IgD-negative memory B cell (primary cell): ENCODE measurements at regions not wholly inside any gene's neighbourhood (a gene's known extent, or its start where the extent isn't known, plus 50 kb on each side); places are given as distances from the start of the nearest gene placed in this dataset.

Experiments
- H3K27ac Mint-ChIP-seq, 3 donors: one replicate each; pipeline ENCODE4 v1.8.0; 2020 to 2022; ENCODE audit warnings: mild to moderate bottlenecking in 3 of 3, mixed read lengths in 3 of 3, moderate library complexity in 1 of 3
- H3K27me3 Mint-ChIP-seq: one replicate; pipeline ENCODE4 v1.8.0; 2021; ENCODE audit warnings: mixed read lengths
- H3K36me3 Mint-ChIP-seq: one replicate; pipeline ENCODE4 v1.8.0; 2020; ENCODE audit warnings: mild to moderate bottlenecking, mixed read lengths
- H3K4me1 Mint-ChIP-seq, 3 donors: one replicate each; pipeline ENCODE4 v1.8.0; 2020 to 2022; ENCODE audit warnings: mixed read lengths in 3 of 3, mild to moderate bottlenecking in 1 of 3
- H3K4me3 Mint-ChIP-seq, 4 donors: one replicate each; pipeline ENCODE4 v1.8.0; 2020 to 2022; ENCODE audit warnings: mild to moderate bottlenecking in 4 of 4, mixed read lengths in 4 of 4, moderate library complexity in 3 of 4
- H3K9me3 Mint-ChIP-seq, 3 donors: one replicate each; pipeline ENCODE4 v1.8.0; 2020 to 2021; ENCODE audit warnings: mixed read lengths in 3 of 3, mild to moderate bottlenecking in 1 of 3

- Mint-ChIP-seq H3K27me3 (no peaks in the 10 kb centered on the region), H3K9me3 (peaks cover 0 to 13% (median 3%) of the 10 kb centered on the region in 3 donors), H3K4me1 (peaks cover 0 to 1% (median 0%) of the 10 kb centered on the region in 3 donors), H3K4me3 (no peak overlapping the region), H3K36me3 (no peaks in the 10 kb centered on the region), H3K27ac (no peak overlapping the region)
Observed at GRCh38 chr14:44297437-44297836, 209.6 kb downstream of the FSCB start.

- Mint-ChIP-seq H3K9me3 (peaks cover 0 to 4% (median 3%) of the 10 kb centered on the region in 3 donors), H3K27me3 (no peaks in the 10 kb centered on the region), H3K4me3 (no peak overlapping the region), H3K27ac (no peak overlapping the region), H3K36me3 (no peaks in the 10 kb centered on the region), H3K4me1 (no peaks in the 10 kb centered on the region)
Observed at GRCh38 chr14:44291366-44291915, 215.6 kb downstream of the FSCB start.

- H3K27ac Mint-ChIP-seq, result no peak overlapping the region
- H3K36me3 Mint-ChIP-seq, result no peaks in the 10 kb centered on the region
- H3K4me3 Mint-ChIP-seq, result no peak overlapping the region
- H3K4me1 Mint-ChIP-seq, result no peaks in the 10 kb centered on the region
- H3K27me3 Mint-ChIP-seq, result no peaks in the 10 kb centered on the region
- no peaks in the 10 kb centered on the region for H3K9me3 Mint-ChIP-seq
Observed at GRCh38 chr14:44287858-44288257, 219.2 kb downstream of the FSCB start.

GRCh38 chr14:44286201-44286600, 220.9 kb downstream of the FSCB start:
- no peak overlapping the region for H3K27ac Mint-ChIP-seq
- no peaks in the 10 kb centered on the region for H3K27me3 Mint-ChIP-seq
- no peaks in the 10 kb centered on the region for H3K36me3 Mint-ChIP-seq
- H3K4me1 Mint-ChIP-seq, result no peaks in the 10 kb centered on the region
- H3K9me3 Mint-ChIP-seq, result peaks cover 0 to 2% (median 2%) of the 10 kb centered on the region in 3 donors
- H3K4me3 Mint-ChIP-seq, result no peak overlapping the region

- Mint-ChIP-seq H3K27me3 (no peaks in the 10 kb centered on the region), H3K36me3 (no peaks in the 10 kb centered on the region), H3K4me3 (no peak overlapping the region), H3K27ac (no peak overlapping the region), H3K9me3 (peaks cover 0 to 2% (median 2%) of the 10 kb centered on the region in 3 donors), H3K4me1 (no peaks in the 10 kb centered on the region)
Observed at GRCh38 chr14:44283836-44284235, 223.2 kb downstream of the FSCB start.

- Mint-ChIP-seq H3K4me1 (no peaks in the 10 kb centered on the region), H3K27ac (no peak overlapping the region), H3K36me3 (no peaks in the 10 kb centered on the region), H3K9me3 (peaks cover 0 to 3% (median 2%) of the 10 kb centered on the region in 3 donors), H3K4me3 (no peak overlapping the region), H3K27me3 (no peaks in the 10 kb centered on the region)
Observed at GRCh38 chr14:44279357-44279756, 227.7 kb downstream of the FSCB start.

- Mint-ChIP-seq H3K27me3 (no peaks in the 10 kb centered on the region), H3K36me3 (no peaks in the 10 kb centered on the region), H3K4me3 (no peak overlapping the region), H3K27ac (no peak overlapping the region), H3K9me3 (peaks cover 0 to 4% (median 3%) of the 10 kb centered on the region in 3 donors), H3K4me1 (no peaks in the 10 kb centered on the region)
Observed at GRCh38 chr14:44271637-44272036, 235.4 kb downstream of the FSCB start.

- no peaks in the 10 kb centered on the region for H3K4me1 Mint-ChIP-seq
- no peak overlapping the region for H3K27ac Mint-ChIP-seq
- no peaks in the 10 kb centered on the region for H3K36me3 Mint-ChIP-seq
Observed at GRCh38 chr14:44271006-44271405, 236.1 kb downstream of the FSCB start.

GRCh38 chr14:44265246-44265645, 241.8 kb downstream of the FSCB start:
- Mint-ChIP-seq H3K4me1 (no peaks in the 10 kb centered on the region), H3K27ac (no peak overlapping the region), H3K36me3 (no peaks in the 10 kb centered on the region), H3K9me3 (peaks cover 4 to 19% (median 4%) of the 10 kb centered on the region in 3 donors), H3K27me3 (no peaks in the 10 kb centered on the region), H3K4me3 (no peak overlapping the region)

More at GRCh38 chr14:44271006-44271405, 236.1 kb downstream of the FSCB start:
- no peak overlapping the region for H3K4me3 Mint-ChIP-seq
- no peaks in the 10 kb centered on the region for H3K27me3 Mint-ChIP-seq
- H3K9me3 Mint-ChIP-seq, result peaks cover 0 to 4% (median 3%) of the 10 kb centered on the region in 3 donors

GRCh38 chr14:44215660-44216059, 291.4 kb downstream of the FSCB start:
- Mint-ChIP-seq H3K4me3 (no peak overlapping the region), H3K9me3 (peaks cover 2 to 12% (median 4%) of the 10 kb centered on the region in 3 donors), H3K27me3 (no peaks in the 10 kb centered on the region), H3K36me3 (no peaks in the 10 kb centered on the region), H3K4me1 (no peaks in the 10 kb centered on the region), H3K27ac (no peak overlapping the region)

- Mint-ChIP-seq H3K4me3 (no peak overlapping the region), H3K27ac (no peak overlapping the region), H3K4me1 (no peaks in the 10 kb centered on the region), H3K36me3 (no peaks in the 10 kb centered on the region), H3K27me3 (no peaks in the 10 kb centered on the region), H3K9me3 (peaks cover 4 to 6% (median 6%) of the 10 kb centered on the region in 3 donors)
Observed at GRCh38 chr14:44211718-44212117, 295.4 kb downstream of the FSCB start.

GRCh38 chr14:44204061-44204835, 302.8 kb downstream of the FSCB start:
- Mint-ChIP-seq H3K27me3 (no peaks in the 10 kb centered on the region), H3K4me1 (no peaks in the 10 kb centered on the region), H3K9me3 (peaks cover 0 to 4% (median 0%) of the 10 kb centered on the region in 3 donors), H3K27ac (no peak overlapping the region), H3K36me3 (peaks cover 1% of the 10 kb centered on the region), H3K4me3 (no peak overlapping the region)

- Mint-ChIP-seq H3K4me1 (no peaks in the 10 kb centered on the region), H3K27ac (no peak overlapping the region), H3K36me3 (no peaks in the 10 kb centered on the region), H3K4me3 (no peak overlapping the region), H3K27me3 (no peaks in the 10 kb centered on the region), H3K9me3 (peaks cover 3 to 6% (median 4%) of the 10 kb centered on the region in 3 donors)
Observed at GRCh38 chr14:44180975-44181374, 326.1 kb downstream of the FSCB start.

GRCh38 chr14:44170556-44170955, 336.5 kb downstream of the FSCB start:
- H3K27ac Mint-ChIP-seq, result no peak overlapping the region
- no peak overlapping the region for H3K4me3 Mint-ChIP-seq
- H3K27me3 Mint-ChIP-seq, result no peaks in the 10 kb centered on the region
- H3K4me1 Mint-ChIP-seq, result no peaks in the 10 kb centered on the region
- no peaks in the 10 kb centered on the region for H3K36me3 Mint-ChIP-seq
- peaks cover 2 to 12% (median 8%) of the 10 kb centered on the region in 3 donors for H3K9me3 Mint-ChIP-seq

GRCh38 chr14:44170101-44170500, 337.0 kb downstream of the FSCB start:
- peaks cover 2 to 11% (median 8%) of the 10 kb centered on the region in 3 donors for H3K9me3 Mint-ChIP-seq
- H3K36me3 Mint-ChIP-seq, result no peaks in the 10 kb centered on the region
- no peaks in the 10 kb centered on the region for H3K27me3 Mint-ChIP-seq
- no peak overlapping the region for H3K4me3 Mint-ChIP-seq
- no peaks in the 10 kb centered on the region for H3K4me1 Mint-ChIP-seq
- no peak overlapping the region for H3K27ac Mint-ChIP-seq

GRCh38 chr14:44168566-44168965, 338.5 kb downstream of the FSCB start:
- Mint-ChIP-seq H3K27ac (no peak overlapping the region), H3K4me3 (no peak overlapping the region)

More at GRCh38 chr14:44168566-44168965, 338.5 kb downstream of the FSCB start:
- no peaks in the 10 kb centered on the region for H3K36me3 Mint-ChIP-seq
- H3K4me1 Mint-ChIP-seq, result no peaks in the 10 kb centered on the region
- peaks cover 0 to 3% (median 0%) of the 10 kb centered on the region in 3 donors for H3K9me3 Mint-ChIP-seq
- no peaks in the 10 kb centered on the region for H3K27me3 Mint-ChIP-seq
